SU-DHL-6 (cell line): ENCODE measurements at regions not wholly inside any gene's neighbourhood (a gene's known extent, or its start where the extent isn't known, plus 50 kb on each side); places are given as distances from the start of the nearest gene placed in this dataset.

Source experiments
- H2AFZ ChIP-seq: fragments of 200-600 bp; sonication (generic); 2 replicates; pipeline ENCODE4 v1.6.1; 2014; ENCODE audit warnings: low read depth, mild to moderate bottlenecking, moderate library complexity, mixed read lengths, antibody characterized with exemption, low read length; ENCODE audit not compliant: severe bottlenecking
- H3F3A ChIP-seq: fragments of 200-600 bp; shearing (Covaris generic); 2 replicates; pipeline ENCODE4 v1.6.0; 2016; ENCODE audit warnings: antibody characterized with exemption, mild to moderate bottlenecking; ENCODE audit not compliant: insufficient read depth
- H3K27ac ChIP-seq: fragments of 200-600 bp; sonication (generic); 2 replicates; pipeline ENCODE4 v1.5.1; 2016; ENCODE audit warnings: low read depth, mild to moderate bottlenecking, low read length, moderate library complexity, mixed read lengths
- H3K27me3 ChIP-seq: fragments of 200-600 bp; sonication (generic), shearing (Covaris generic); 2 replicates; pipeline ENCODE4 v1.6.0; 2014; ENCODE audit warnings: mild to moderate bottlenecking, low read length
- H3K36me3 ChIP-seq: fragments of 200-600 bp; sonication (generic); 2 replicates; pipeline ENCODE4 v1.6.1; 2014; ENCODE audit warnings: mild to moderate bottlenecking, low read length, mixed read lengths
- H3K4me2 ChIP-seq: fragments of 300-600, 200-600 bp; shearing (Covaris generic), sonication (generic); 2 replicates; pipeline ENCODE4 v1.6.0; 2014; ENCODE audit warnings: low read length, low read depth, mild to moderate bottlenecking; ENCODE audit not compliant: poor library complexity, severe bottlenecking
- H3K4me3 ChIP-seq: fragments of 200-600 bp; sonication (generic); 2 replicates; pipeline ENCODE4 v1.5.1; 2014; ENCODE audit warnings: antibody characterized with exemption, low read length, mild to moderate bottlenecking, mixed read lengths; ENCODE audit not compliant: insufficient read depth, poor library complexity, severe bottlenecking
- H3K79me2 ChIP-seq: fragments of 200-600 bp; sonication (generic); 2 replicates; pipeline ENCODE4 v1.6.1; 2014; ENCODE audit warnings: mild to moderate bottlenecking, low read length, moderate library complexity; ENCODE audit not compliant: insufficient read depth
- H3K9ac ChIP-seq: fragments of 200-600 bp; sonication (generic); 2 replicates; pipeline ENCODE4 v1.7.0; 2014; ENCODE audit warnings: mild to moderate bottlenecking, low read length
- H3K9me2 ChIP-seq: fragments of 200-600 bp; sonication (generic); replicated peaks from 2 replicates; pipeline ENCODE4 v1.6.1; 2014; ENCODE audit warnings: low read length; ENCODE audit not compliant: insufficient read depth
- H3K9me3 ChIP-seq: fragments of 200-600 bp; sonication (generic); 2 replicates; pipeline ENCODE4 v1.6.1; 2014; ENCODE audit warnings: low read length, mixed read lengths; ENCODE audit not compliant: insufficient read depth
- H4K20me1 ChIP-seq: fragments of 200-600 bp; sonication (generic); 2 replicates; pipeline ENCODE4 v1.6.1; 2014; ENCODE audit warnings: low read depth, mild to moderate bottlenecking, antibody characterized with exemption, low read length, moderate library complexity, mixed read lengths
- EZH2phosphoT487 ChIP-seq: fragments of 200-600 bp; sonication (generic), shearing (Covaris generic); conservative IDR thresholded peaks from 2 replicates; pipeline ENCODE4 v1.6.1; 2018; ENCODE audit warnings: mild to moderate bottlenecking, antibody characterized with exemption, low read length, moderate library complexity, mixed read lengths
- TF ChIP-seq, protein P1 (sequence below): fragments of 200-600 bp; sonication (generic); IDR thresholded peaks from one replicate; pipeline ENCODE4 v1.5.1; 2017; ENCODE audit warnings: antibody characterized with exemption, mild to moderate bottlenecking, low read length, moderate library complexity; ENCODE audit not compliant: insufficient read depth, poor library complexity, severe bottlenecking

DNA sequence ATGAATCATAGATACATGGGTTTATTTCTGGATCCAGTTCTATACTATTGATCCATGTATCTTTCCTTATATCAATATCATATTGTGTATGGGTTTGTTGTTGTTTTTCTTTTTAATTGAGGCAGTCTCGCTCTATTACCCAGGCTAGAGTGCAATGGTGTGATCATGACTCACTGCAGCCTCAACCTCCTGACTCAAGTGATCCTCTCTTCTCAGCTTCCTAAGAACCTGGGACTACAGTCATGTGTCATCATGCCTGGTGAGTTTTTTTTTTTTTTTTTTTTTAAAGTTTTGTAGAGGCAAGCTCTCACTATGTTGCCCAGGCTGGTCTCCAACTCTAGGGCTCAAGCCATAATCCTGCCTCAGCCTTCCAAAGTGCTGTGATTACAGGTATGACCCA lies 1589.4 kb upstream of the TENM4 start:
- no peaks in the 10 kb centered on the region for H3F3A ChIP-seq
- H3K9ac ChIP-seq, result no peak overlapping the region
- no peaks in the 10 kb centered on the region for H3K9me3 ChIP-seq
- no peak overlapping the region for H3K4me2 ChIP-seq
- no peaks in the 10 kb centered on the region for H3K36me3 ChIP-seq
- no peaks in the 10 kb centered on the region for H3K27me3 ChIP-seq
- no peak overlapping the region for H2AFZ ChIP-seq
- TF ChIP-seq, protein P1, sequence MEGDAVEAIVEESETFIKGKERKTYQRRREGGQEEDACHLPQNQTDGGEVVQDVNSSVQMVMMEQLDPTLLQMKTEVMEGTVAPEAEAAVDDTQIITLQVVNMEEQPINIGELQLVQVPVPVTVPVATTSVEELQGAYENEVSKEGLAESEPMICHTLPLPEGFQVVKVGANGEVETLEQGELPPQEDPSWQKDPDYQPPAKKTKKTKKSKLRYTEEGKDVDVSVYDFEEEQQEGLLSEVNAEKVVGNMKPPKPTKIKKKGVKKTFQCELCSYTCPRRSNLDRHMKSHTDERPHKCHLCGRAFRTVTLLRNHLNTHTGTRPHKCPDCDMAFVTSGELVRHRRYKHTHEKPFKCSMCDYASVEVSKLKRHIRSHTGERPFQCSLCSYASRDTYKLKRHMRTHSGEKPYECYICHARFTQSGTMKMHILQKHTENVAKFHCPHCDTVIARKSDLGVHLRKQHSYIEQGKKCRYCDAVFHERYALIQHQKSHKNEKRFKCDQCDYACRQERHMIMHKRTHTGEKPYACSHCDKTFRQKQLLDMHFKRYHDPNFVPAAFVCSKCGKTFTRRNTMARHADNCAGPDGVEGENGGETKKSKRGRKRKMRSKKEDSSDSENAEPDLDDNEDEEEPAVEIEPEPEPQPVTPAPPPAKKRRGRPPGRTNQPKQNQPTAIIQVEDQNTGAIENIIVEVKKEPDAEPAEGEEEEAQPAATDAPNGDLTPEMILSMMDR, result no peak
- TF ChIP-seq EZH2phosphoT487, result no peak
- no peaks in the 10 kb centered on the region for H3K9me2 ChIP-seq
- no peaks in the 10 kb centered on the region for H4K20me1 ChIP-seq
- no peak overlapping the region for H3K4me3 ChIP-seq
- no peaks in the 10 kb centered on the region for H3K79me2 ChIP-seq
- H3K27ac ChIP-seq, result no peak overlapping the region

- no peaks in the 10 kb centered on the region for H3K27me3 ChIP-seq
- no peak overlapping the region for H3K4me2 ChIP-seq
- H3K9ac ChIP-seq, result no peak overlapping the region
- H3K27ac ChIP-seq, result no peak overlapping the region
- H3K79me2 ChIP-seq, result no peaks in the 10 kb centered on the region
- H3K9me3 ChIP-seq, result no peaks in the 10 kb centered on the region
- H3K4me3 ChIP-seq, result no peak overlapping the region
- H4K20me1 ChIP-seq, result no peaks in the 10 kb centered on the region
- TF ChIP-seq EZH2phosphoT487, result no peak
- TF ChIP-seq, protein P1, result no peak
- H3F3A ChIP-seq, result no peaks in the 10 kb centered on the region
- no peak overlapping the region for H2AFZ ChIP-seq
- H3K36me3 ChIP-seq, result no peaks in the 10 kb centered on the region
- H3K9me2 ChIP-seq, result no peaks in the 10 kb centered on the region
These were observed 1585.2 kb upstream of the TENM4 start for GRCh38 chr11:81026032-81026431.

DNA sequence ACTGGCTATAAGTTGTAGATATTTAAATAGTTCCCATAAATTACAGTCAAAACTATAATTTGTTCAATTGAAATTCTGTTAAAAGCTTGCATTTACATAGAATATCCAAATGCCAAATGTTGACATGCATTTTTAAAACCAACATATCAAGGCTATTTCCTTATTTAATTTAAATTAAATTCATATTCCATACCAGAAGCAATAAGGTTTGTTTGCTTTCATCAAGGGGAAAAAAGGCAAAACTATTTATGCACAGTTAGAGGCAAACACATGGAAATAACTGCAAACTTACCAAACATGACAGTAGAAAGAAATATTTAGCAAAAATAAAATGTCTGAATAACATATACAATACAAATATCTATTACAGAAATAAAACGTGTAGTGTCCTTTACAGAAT lies 1581.2 kb upstream of the TENM4 start:
- Histone ChIP-seq H3K4me3 (no peak overlapping the region), H3K27me3 (no peaks in the 10 kb centered on the region), H3K9me2 (no peaks in the 10 kb centered on the region), H2AFZ (no peak overlapping the region), H3K36me3 (no peaks in the 10 kb centered on the region), H4K20me1 (no peaks in the 10 kb centered on the region), H3K27ac (no peak overlapping the region), H3K9me3 (no peaks in the 10 kb centered on the region), H3K79me2 (no peaks in the 10 kb centered on the region), H3K9ac (no peak overlapping the region), H3K4me2 (no peak overlapping the region), H3F3A (no peaks in the 10 kb centered on the region)
- no peak for TF ChIP-seq EZH2phosphoT487
- TF ChIP-seq, protein P1, result no peak

DNA sequence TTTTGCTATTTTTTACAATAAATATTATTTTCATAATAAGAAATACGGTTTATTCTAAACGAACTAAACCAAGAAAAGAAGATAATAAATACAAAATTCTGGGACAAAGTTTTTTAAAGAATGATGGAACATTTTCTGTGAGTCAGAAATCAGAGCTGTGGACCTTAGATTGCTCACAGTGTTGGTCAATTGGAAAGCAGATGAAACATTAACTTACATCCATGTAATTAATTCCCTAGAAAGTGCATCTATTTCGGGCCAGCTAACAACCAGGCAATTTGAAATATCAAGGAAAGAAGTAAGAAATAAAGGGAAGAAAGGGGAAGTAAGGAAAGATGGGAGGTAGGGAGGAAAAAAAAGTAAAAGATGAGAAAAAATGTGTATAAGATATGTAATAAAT lies 1569.8 kb upstream of the TENM4 start:
- Histone ChIP-seq H2AFZ (no peak overlapping the region), H3K79me2 (no peaks in the 10 kb centered on the region), H3K9ac (no peak overlapping the region), H3K36me3 (no peaks in the 10 kb centered on the region), H3K27me3 (no peaks in the 10 kb centered on the region), H3K27ac (no peak overlapping the region), H3K4me2 (no peak overlapping the region), H4K20me1 (no peaks in the 10 kb centered on the region), H3K9me3 (no peaks in the 10 kb centered on the region), H3F3A (no peaks in the 10 kb centered on the region), H3K4me3 (no peak overlapping the region), H3K9me2 (no peaks in the 10 kb centered on the region)
- TF ChIP-seq, protein P1, result no peak
- TF ChIP-seq EZH2phosphoT487, result no peak
